ENCODE measurements at regions not wholly inside any gene's neighbourhood (a gene's known extent, or its start where the extent isn't known, plus 50 kb on each side); places are given as distances from the start of the nearest gene placed in this dataset.

DNA sequence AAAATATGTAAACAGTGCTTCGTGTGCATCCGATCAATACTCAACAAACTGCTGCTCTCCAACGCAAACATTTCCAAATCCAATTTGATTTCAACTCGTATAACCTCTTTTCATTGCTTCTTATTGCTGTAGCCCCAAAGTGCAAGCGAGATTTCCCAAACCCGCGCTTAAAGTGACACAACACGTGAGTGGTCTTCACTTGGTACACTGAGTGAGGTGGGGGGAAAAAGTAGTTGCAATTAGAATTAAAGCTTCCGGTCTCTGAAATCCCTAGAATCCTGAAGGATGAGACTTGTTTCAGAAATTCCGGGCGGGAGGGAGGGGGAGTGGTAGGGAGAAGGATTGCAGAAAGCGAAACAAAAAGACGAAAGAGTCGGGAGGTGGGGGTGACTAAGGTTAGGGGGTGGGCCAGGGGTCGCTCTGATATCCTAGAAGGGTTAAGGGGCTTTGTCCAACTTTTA, 387.5 kb downstream of the BCAT1 start:
- no peak for TF ChIP-seq CTCF (IDR thresholded peaks at IDR 0.05 in 8 of 11, conservative IDR thresholded peaks at IDR 0.05 in 3 of 11)
- no peak for TF ChIP-seq POLR2A (IDR thresholded peaks at IDR 0.05)
- no peak for TF ChIP-seq POLR2AphosphoS5 (IDR thresholded peaks at IDR 0.05)

Data from spleen (tissue), 7 donors.